Fibroblast of lung (primary cell): ENCODE measurements at regions not wholly inside any gene's neighbourhood (a gene's known extent, or its start where the extent isn't known, plus 50 kb on each side); places are given as distances from the start of the nearest gene placed in this dataset.

Source experiments
- CTCF ChIP-seq, 2 donors: IDR thresholded peaks in 1 of 2; conservative IDR thresholded peaks in 1 of 2; 1 replicate in 1 of 2; 2 replicates in 1 of 2; pipeline ENCODE4 v1.5.1; 2011 to 2012; ENCODE audit warnings: low read length in 2 of 2, control low read depth in 1 of 2, inconsistent platforms in 1 of 2, low read depth in 1 of 2, mild to moderate bottlenecking in 1 of 2
- EZH2 ChIP-seq: IDR thresholded peaks from 2 replicates; pipeline ENCODE4 v1.5.1; 2012; ENCODE audit warnings: low read length, control low read depth, mild to moderate bottlenecking; ENCODE audit errors: missing control alignments

DNA sequence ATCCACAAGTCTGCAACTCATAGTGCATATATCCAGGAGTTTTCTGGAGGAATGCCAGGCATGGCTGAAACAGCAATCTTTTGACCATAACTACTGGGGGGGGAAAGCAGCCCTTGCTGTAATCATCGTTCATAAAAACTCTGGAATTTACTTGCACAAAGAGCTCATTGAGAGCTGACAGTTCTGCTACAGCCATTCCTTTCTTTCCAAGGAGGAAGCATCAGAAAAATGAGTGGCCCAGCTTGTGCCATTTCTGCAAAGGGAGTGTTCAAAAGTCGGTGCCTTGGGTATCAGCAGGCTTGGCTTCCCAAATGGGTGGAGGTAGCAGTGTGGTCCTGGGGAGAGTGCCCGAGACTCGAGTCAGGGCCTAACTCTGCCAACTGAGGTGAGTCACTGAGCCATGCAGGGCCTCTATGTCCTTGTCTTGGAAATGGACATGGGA is 101.5 kb downstream of the GCNT1 start:
- TF ChIP-seq CTCF (conservative IDR thresholded peaks at IDR 0.05 in 1 of 2, IDR thresholded peaks at IDR 0.05 in 1 of 2; ENCODE audit: low read depth in 1 of 2, low read length in 2 of 2) (no peak), EZH2 (no peak)
